GM12892 (cell line): ENCODE measurements at regions not wholly inside any gene's neighbourhood (a gene's known extent, or its start where the extent isn't known, plus 50 kb on each side); places are given as distances from the start of the nearest gene placed in this dataset.
"Not testable (repeated sequence)": the region's sequence is repeated elsewhere in the genome, so short reads cannot be mapped to it uniquely, and the experiment has no call there.

Experiments
- DNase-seq: peaks from one replicate; pipeline ENCODE4 v3.0.0; 2011; ENCODE audit not compliant: insufficient read length
- FAIRE-seq: peaks from 2 replicates; lab custom pipeline; 2011; peaks lifted over from hg19 to GRCh38; lab: Jason Lieb, UNC
- POLR2A ChIP-seq: IDR thresholded peaks from 2 replicates; pipeline ENCODE4 v1.6.1; 2011; ENCODE audit warnings: low read depth, low read length, control low read depth
- POLR2AphosphoS5 ChIP-seq: IDR thresholded peaks from 2 replicates; pipeline ENCODE4 v1.6.1; 2011; ENCODE audit warnings: low read depth, low read length, control low read depth
- TAF1 ChIP-seq: IDR thresholded peaks from 2 replicates; pipeline ENCODE4 v1.6.1; 2011; ENCODE audit warnings: low read depth, mild to moderate bottlenecking, control low read depth, low read length, borderline replicate concordance

GRCh38 chr20:1805161-1805581 lies 90.0 kb upstream of the SIRPA start:
- TF ChIP-seq POLR2AphosphoS5 (no peak), POLR2A (no peak), TAF1 (no peak)
- no peak for DNase-seq
- no peak for FAIRE-seq

GRCh38 chr20:1804554-1804956 lies 90.7 kb upstream of the SIRPA start:
- no peak for DNase-seq
- peak; percentile 27 for FAIRE-seq
- no peak for TF ChIP-seq POLR2A
- no peak for TF ChIP-seq POLR2AphosphoS5
- TF ChIP-seq TAF1, result no peak

- TF ChIP-seq TAF1 (no peak), POLR2AphosphoS5 (no peak), POLR2A (no peak)
- DNase-seq, result no peak
- peak; percentile 63 for FAIRE-seq
These were observed 91.2 kb upstream of the SIRPA start for GRCh38 chr20:1803932-1804501.

GRCh38 chr20:1803061-1803931 lies 91.9 kb upstream of the SIRPA start:
- peak; percentile 54 for DNase-seq
- peak; percentile 77 for FAIRE-seq
- TF ChIP-seq TAF1 (no peak), POLR2A (no peak), POLR2AphosphoS5 (no peak)

GRCh38 chr20:1802385-1803060 lies 92.7 kb upstream of the SIRPA start:
- no peak for TF ChIP-seq POLR2AphosphoS5
- no peak for TF ChIP-seq POLR2A
- TF ChIP-seq TAF1, result no peak
- peak; percentile 94 for FAIRE-seq
- peak; percentile 53 for DNase-seq

- no peak for TF ChIP-seq POLR2AphosphoS5
- no peak for TF ChIP-seq TAF1
- no peak for TF ChIP-seq POLR2A
- FAIRE-seq, result no peak
- no peak for DNase-seq
These were observed 93.3 kb upstream of the SIRPA start for GRCh38 chr20:1801929-1802306.

GRCh38 chr20:1801225-1801928 lies 93.8 kb upstream of the SIRPA start:
- FAIRE-seq (peak; percentile 21), DNase-seq (no peak)
- TF ChIP-seq TAF1 (no peak), POLR2AphosphoS5 (no peak), POLR2A (no peak)

- no peak for DNase-seq
- FAIRE-seq, result no peak
These were observed 94.4 kb upstream of the SIRPA start for GRCh38 chr20:1800777-1801176.

GRCh38 chr20:1800180-1800579 lies 95.0 kb upstream of the SIRPA start:
- no peak for DNase-seq
- TF ChIP-seq POLR2A (no peak), POLR2AphosphoS5 (no peak), TAF1 (no peak)
- no peak for FAIRE-seq

More at GRCh38 chr20:1800777-1801176, 94.4 kb upstream of the SIRPA start:
- TF ChIP-seq POLR2A (no peak), POLR2AphosphoS5 (no peak), TAF1 (no peak)

- not testable (repeated sequence) for FAIRE-seq, DNase-seq
These were observed 95.5 kb upstream of the SIRPA start for GRCh38 chr20:1799746-1800145.

GRCh38 chr20:1798982-1799381 lies 96.2 kb upstream of the SIRPA start:
- no peak for FAIRE-seq
- TF ChIP-seq TAF1 (no peak), POLR2A (no peak), POLR2AphosphoS5 (no peak)
- DNase-seq, result no peak

- FAIRE-seq (no peak), DNase-seq (no peak)
- TF ChIP-seq TAF1 (no peak), POLR2AphosphoS5 (no peak), POLR2A (no peak)
These were observed 101.4 kb upstream of the SIRPA start for GRCh38 chr20:1793821-1794220.
